Choroid plexus epithelial cell (primary cell): ENCODE measurements at regions not wholly inside any gene's neighbourhood (a gene's known extent, or its start where the extent isn't known, plus 50 kb on each side); places are given as distances from the start of the nearest gene placed in this dataset.

ENCODE experiments used
- DNase-seq: peaks from one replicate; pipeline ENCODE4 v3.0.0-alpha.2; 2010; ENCODE audit warnings: low read depth
- H3K4me3 ChIP-seq: 2 replicates; pipeline ENCODE4 v1.5.1; 2011; ENCODE audit warnings: low read depth, mild to moderate bottlenecking, control low read depth, low read length, moderate library complexity
- TF ChIP-seq, protein P1 (sequence below): conservative IDR thresholded peaks from 2 replicates; pipeline ENCODE4 v1.5.1; 2011; ENCODE audit warnings: low read depth, mild to moderate bottlenecking, control low read depth, inconsistent platforms, low read length, moderate library complexity

DNA sequence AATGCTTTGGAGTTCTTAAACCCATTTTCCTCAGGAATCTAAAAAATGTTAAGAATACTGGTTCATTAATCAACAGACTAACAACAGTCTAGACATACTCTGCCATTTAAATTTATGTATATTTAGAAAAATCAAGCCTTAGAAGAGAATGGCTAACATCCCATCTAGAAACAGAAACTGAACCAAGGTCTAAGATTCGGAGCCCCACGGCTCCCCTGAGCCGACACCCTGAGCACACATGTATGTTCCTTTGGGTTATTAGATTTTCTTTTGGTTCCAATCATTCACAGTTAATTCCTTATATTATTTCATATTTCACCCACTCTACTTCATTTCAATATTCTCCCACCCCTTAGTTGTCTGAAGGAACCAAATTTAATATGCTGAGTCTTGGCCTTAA, 94.8 kb upstream of the HNRNPA3 start:
- H3K4me3 ChIP-seq = no peak overlapping the region
- TF ChIP-seq, protein P1, sequence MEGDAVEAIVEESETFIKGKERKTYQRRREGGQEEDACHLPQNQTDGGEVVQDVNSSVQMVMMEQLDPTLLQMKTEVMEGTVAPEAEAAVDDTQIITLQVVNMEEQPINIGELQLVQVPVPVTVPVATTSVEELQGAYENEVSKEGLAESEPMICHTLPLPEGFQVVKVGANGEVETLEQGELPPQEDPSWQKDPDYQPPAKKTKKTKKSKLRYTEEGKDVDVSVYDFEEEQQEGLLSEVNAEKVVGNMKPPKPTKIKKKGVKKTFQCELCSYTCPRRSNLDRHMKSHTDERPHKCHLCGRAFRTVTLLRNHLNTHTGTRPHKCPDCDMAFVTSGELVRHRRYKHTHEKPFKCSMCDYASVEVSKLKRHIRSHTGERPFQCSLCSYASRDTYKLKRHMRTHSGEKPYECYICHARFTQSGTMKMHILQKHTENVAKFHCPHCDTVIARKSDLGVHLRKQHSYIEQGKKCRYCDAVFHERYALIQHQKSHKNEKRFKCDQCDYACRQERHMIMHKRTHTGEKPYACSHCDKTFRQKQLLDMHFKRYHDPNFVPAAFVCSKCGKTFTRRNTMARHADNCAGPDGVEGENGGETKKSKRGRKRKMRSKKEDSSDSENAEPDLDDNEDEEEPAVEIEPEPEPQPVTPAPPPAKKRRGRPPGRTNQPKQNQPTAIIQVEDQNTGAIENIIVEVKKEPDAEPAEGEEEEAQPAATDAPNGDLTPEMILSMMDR = no peak
- no peak for DNase-seq

- no peak overlapping the region for H3K4me3 ChIP-seq
- TF ChIP-seq, protein P1 = no peak
- DNase-seq = no peak
These were observed 94.0 kb upstream of the HNRNPA3 start for GRCh38 chr2:177118636-177119035.

GRCh38 chr2:177119099-177119498, 93.5 kb upstream of the HNRNPA3 start:
- TF ChIP-seq, protein P1 = no peak
- H3K4me3 ChIP-seq = no peak overlapping the region
- DNase-seq = no peak

GRCh38 chr2:177123048-177123447, 89.5 kb upstream of the HNRNPA3 start:
- no peak overlapping the region for H3K4me3 ChIP-seq
- DNase-seq = no peak
- TF ChIP-seq, protein P1 = no peak

- H3K4me3 ChIP-seq = no peak overlapping the region
- DNase-seq = no peak
- TF ChIP-seq, protein P1 = no peak
These were observed 88.2 kb upstream of the HNRNPA3 start for GRCh38 chr2:177124371-177124770.

- no peak for DNase-seq
- TF ChIP-seq, protein P1 = no peak
These were observed 84.8 kb upstream of the HNRNPA3 start for GRCh38 chr2:177127821-177128220.

GRCh38 chr2:177129610-177130009, 83.0 kb upstream of the HNRNPA3 start:
- no peak for DNase-seq
- H3K4me3 ChIP-seq = no peak overlapping the region
- TF ChIP-seq, protein P1 = no peak

More at GRCh38 chr2:177127821-177128220, 84.8 kb upstream of the HNRNPA3 start:
- H3K4me3 ChIP-seq = no peak overlapping the region
